Mesothelial cell of epicardium (in vitro differentiated cells): ENCODE measurements at regions not wholly inside any gene's neighbourhood (a gene's known extent, or its start where the extent isn't known, plus 50 kb on each side); places are given as distances from the start of the nearest gene placed in this dataset.

Experiments used
- DNase-seq, 2 experiments: peaks; one replicate each; pipeline ENCODE4 v3.0.0; 2021; ENCODE audit warnings: low spot score in 2 of 2; ENCODE audit not compliant: unreplicated experiment in 2 of 2
- H3K27ac Mint-ChIP-seq: 2 replicates; pipeline ENCODE4 v1.8.0; 2021; ENCODE audit warnings: mixed read lengths
- H3K27me3 Mint-ChIP-seq: 2 replicates; pipeline ENCODE4 v1.8.0; 2021; ENCODE audit warnings: low read depth, mixed read lengths
- H3K36me3 Mint-ChIP-seq: 2 replicates; pipeline ENCODE4 v1.8.0; 2021; ENCODE audit warnings: mixed read lengths
- H3K4me1 Mint-ChIP-seq: 2 replicates; pipeline ENCODE4 v1.8.0; 2021; ENCODE audit warnings: mixed read lengths
- H3K4me3 Mint-ChIP-seq: 2 replicates; pipeline ENCODE4 v1.8.0; 2021; ENCODE audit warnings: mild to moderate bottlenecking, moderate library complexity, mixed read lengths
- H3K9me3 Mint-ChIP-seq: 2 replicates; pipeline ENCODE4 v1.8.0; 2021; ENCODE audit warnings: mixed read lengths
- TF ChIP-seq, protein P1 (sequence below): fragments of 200-600 bp; sonication (generic); IDR thresholded peaks from one replicate; pipeline ENCODE4 v1.5.0; 2021; ENCODE audit warnings: antibody characterized with exemption; ENCODE audit not compliant: unreplicated experiment

DNA sequence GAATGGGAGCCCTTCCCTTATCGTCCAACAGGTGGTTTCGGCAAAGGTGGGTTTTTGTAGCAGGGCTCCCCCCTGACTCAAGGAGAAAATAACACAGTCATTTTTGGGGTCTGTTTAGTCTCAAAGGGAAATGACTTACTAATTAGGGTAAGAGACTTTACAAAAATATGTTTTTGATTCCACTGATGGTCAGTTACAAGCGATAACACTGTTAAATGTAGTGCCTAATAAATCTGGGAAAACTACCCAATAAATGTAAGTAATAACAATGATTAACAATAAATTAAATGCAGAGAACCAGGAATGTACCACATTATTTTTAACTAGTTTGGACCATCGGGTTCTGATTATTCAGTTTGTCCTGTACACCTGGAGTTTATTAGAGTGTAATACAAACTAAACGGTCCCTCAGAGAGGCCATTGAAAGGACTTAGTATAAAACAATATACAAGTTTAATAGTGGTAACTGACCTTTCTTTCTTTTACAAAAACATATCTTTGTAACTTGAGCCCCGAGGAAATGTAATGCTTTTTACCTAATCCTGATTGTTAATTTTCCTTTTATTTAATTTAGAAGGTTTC is 216.2 kb upstream of the HABP2 start:
- DNase-seq, result no peak
- TF ChIP-seq, protein P1, sequence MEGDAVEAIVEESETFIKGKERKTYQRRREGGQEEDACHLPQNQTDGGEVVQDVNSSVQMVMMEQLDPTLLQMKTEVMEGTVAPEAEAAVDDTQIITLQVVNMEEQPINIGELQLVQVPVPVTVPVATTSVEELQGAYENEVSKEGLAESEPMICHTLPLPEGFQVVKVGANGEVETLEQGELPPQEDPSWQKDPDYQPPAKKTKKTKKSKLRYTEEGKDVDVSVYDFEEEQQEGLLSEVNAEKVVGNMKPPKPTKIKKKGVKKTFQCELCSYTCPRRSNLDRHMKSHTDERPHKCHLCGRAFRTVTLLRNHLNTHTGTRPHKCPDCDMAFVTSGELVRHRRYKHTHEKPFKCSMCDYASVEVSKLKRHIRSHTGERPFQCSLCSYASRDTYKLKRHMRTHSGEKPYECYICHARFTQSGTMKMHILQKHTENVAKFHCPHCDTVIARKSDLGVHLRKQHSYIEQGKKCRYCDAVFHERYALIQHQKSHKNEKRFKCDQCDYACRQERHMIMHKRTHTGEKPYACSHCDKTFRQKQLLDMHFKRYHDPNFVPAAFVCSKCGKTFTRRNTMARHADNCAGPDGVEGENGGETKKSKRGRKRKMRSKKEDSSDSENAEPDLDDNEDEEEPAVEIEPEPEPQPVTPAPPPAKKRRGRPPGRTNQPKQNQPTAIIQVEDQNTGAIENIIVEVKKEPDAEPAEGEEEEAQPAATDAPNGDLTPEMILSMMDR, result no peak
- peaks cover 3% of the 10 kb centered on the region for H3K27me3 Mint-ChIP-seq
- H3K27ac Mint-ChIP-seq, result no peak overlapping the region
- peaks cover 2% of the 10 kb centered on the region for H3K4me1 Mint-ChIP-seq
- H3K4me3 Mint-ChIP-seq, result no peak overlapping the region
- H3K9me3 Mint-ChIP-seq, result peaks cover 14% of the 10 kb centered on the region
- no peaks in the 10 kb centered on the region for H3K36me3 Mint-ChIP-seq

- Mint-ChIP-seq H3K27me3 (peaks cover 3% of the 10 kb centered on the region), H3K27ac (no peak overlapping the region), H3K36me3 (no peaks in the 10 kb centered on the region), H3K9me3 (peaks cover 16% of the 10 kb centered on the region), H3K4me1 (peaks cover 2% of the 10 kb centered on the region), H3K4me3 (no peak overlapping the region)
- DNase-seq, result no peak
- TF ChIP-seq, protein P1, result no peak
Observed at GRCh38 chr10:113337142-113337541, 215.7 kb upstream of the HABP2 start.

GRCh38 chr10:113339121-113339520 is 213.7 kb upstream of the HABP2 start:
- H3K27ac Mint-ChIP-seq, result no peak overlapping the region
- no peak for DNase-seq
- no peak overlapping the region for H3K4me3 Mint-ChIP-seq
- H3K9me3 Mint-ChIP-seq, result peaks cover 17% of the 10 kb centered on the region
- H3K27me3 Mint-ChIP-seq, result peaks cover 3% of the 10 kb centered on the region
- TF ChIP-seq, protein P1, result no peak
- H3K4me1 Mint-ChIP-seq, result peaks cover 2% of the 10 kb centered on the region
- H3K36me3 Mint-ChIP-seq, result no peaks in the 10 kb centered on the region

DNA sequence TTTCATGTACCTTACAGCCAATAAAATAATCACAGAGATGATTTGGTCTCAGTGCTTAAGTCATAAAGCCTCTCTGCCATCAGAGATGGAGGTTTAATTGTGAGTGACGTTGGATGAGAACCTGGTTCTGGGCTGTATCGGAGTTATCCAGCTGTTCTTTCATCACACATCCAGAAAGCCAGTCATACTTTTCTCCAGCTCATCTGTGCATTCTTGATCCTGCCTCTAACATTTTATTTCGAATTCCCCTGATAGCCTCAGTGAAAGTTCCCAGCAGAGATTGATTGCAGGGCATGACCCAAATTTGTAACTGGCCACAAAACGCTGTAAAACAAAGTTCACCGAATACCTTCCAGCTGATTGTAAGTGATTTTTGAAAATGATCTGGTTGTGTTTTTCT is 212.6 kb upstream of the HABP2 start:
- TF ChIP-seq, protein P1, result no peak
- Mint-ChIP-seq H3K4me3 (no peak overlapping the region), H3K27me3 (peaks cover 3% of the 10 kb centered on the region), H3K27ac (no peak overlapping the region), H3K9me3 (peaks cover 15% of the 10 kb centered on the region), H3K36me3 (no peaks in the 10 kb centered on the region), H3K4me1 (peaks cover 2% of the 10 kb centered on the region)
- no peak for DNase-seq

DNA sequence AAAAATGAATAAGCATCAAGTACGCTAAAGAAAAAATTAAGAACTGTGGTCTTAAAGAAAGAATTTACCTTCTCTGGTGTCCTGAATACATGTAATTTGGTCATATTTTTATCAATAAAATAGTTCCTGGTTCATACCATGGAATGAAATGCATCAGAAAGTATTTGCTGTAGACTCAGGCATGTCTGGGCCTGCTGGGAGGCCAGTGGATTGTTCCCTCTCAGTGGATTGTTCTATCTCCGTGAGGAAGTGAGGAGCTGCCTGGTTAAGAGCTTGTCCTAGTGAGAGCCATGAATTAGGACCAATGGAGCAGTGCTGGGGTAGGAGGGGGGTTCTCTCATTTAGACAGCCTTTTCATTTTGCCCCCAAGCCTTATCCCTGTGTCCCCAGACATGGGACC is 211.7 kb upstream of the HABP2 start:
- Mint-ChIP-seq H3K27ac (no peak overlapping the region), H3K4me3 (no peak overlapping the region), H3K4me1 (peaks cover 2% of the 10 kb centered on the region), H3K27me3 (peaks cover 3% of the 10 kb centered on the region), H3K36me3 (no peaks in the 10 kb centered on the region), H3K9me3 (peaks cover 15% of the 10 kb centered on the region)
- TF ChIP-seq, protein P1, result no peak
- no peak for DNase-seq
